SK-N-SH (cell line): ENCODE measurements at regions not wholly inside any gene's neighbourhood (a gene's known extent, or its start where the extent isn't known, plus 50 kb on each side); places are given as distances from the start of the nearest gene placed in this dataset.

Experiments used
- CTCF ChIA-PET: fragments of 300-600, 350-600 bp; formaldehyde crosslinking; extraction: SDS; loops from one replicate; lab custom pipeline; 2021; lab: Yijun Ruan, JAX
- POLR2A ChIA-PET: fragments of 350-600 bp; sonication (Branson Sonifier 250); formaldehyde crosslinking; extraction: SDS; loops from one replicate; lab custom pipeline; 2020; ENCODE audit warnings: antibody characterized with exemption, inconsistent platforms; lab: Yijun Ruan, JAX
- DNase-seq: peaks from one replicate; pipeline ENCODE4 v3.0.0; 2012
- H2AFZ ChIP-seq: fragments of 200-600 bp; sonication (generic); 2 replicates; pipeline ENCODE4 v1.8.1; 2016; ENCODE audit warnings: antibody characterized with exemption, mild to moderate bottlenecking, low read depth
- H3F3A ChIP-seq: fragments of 200-600 bp; sonication (generic); replicated peaks from 2 replicates; pipeline ENCODE3; 2016; ENCODE audit warnings: antibody characterized with exemption, mild to moderate bottlenecking; ENCODE audit not compliant: insufficient read depth
- H3K27ac ChIP-seq, 2 experiments: fragments of 200-500 bp in 1 of 2; fragments of 200-600 bp in 1 of 2; sonication (Bioruptor generic) in 1 of 2; sonication (generic), shearing (Covaris generic) in 1 of 2; 2 replicates each; pipeline versions ENCODE4 v1.5.1 to v1.6.1; 2014 to 2016; ENCODE audit warnings: low read depth in 2 of 2, inconsistent platforms in 1 of 2, low read length in 1 of 2, mild to moderate bottlenecking in 1 of 2, mixed read lengths in 1 of 2
- H3K27me3 ChIP-seq: fragments of 200-600 bp; sonication (generic), shearing (Covaris generic); 2 replicates; pipeline ENCODE4 v1.6.1; 2016; ENCODE audit warnings: mixed run types; ENCODE audit not compliant: insufficient read depth
- H3K36me3 ChIP-seq, 2 experiments: fragments of 200-500 bp in 1 of 2; fragments of 200-600 bp in 1 of 2; sonication (Bioruptor generic) in 1 of 2; sonication (generic) in 1 of 2; replicated peaks in 1 of 2; 2 replicates each; pipeline versions ENCODE3 to v1.5.1; 2014 to 2016; ENCODE audit warnings: low read length in 1 of 2, mild to moderate bottlenecking in 1 of 2; ENCODE audit not compliant: insufficient read depth in 2 of 2, control insufficient read depth in 1 of 2
- H3K4me1 ChIP-seq, 2 experiments: fragments of 200-500 bp in 1 of 2; fragments of 200-600 bp in 1 of 2; sonication (Bioruptor generic) in 1 of 2; sonication (generic), shearing (Covaris generic) in 1 of 2; 2 replicates each; pipeline versions ENCODE4 v1.5.1 to v1.6.1; 2014 to 2016; ENCODE audit warnings: low read depth in 1 of 2, low read length in 1 of 2, mixed run types in 1 of 2; ENCODE audit not compliant: insufficient read depth in 2 of 2, control insufficient read depth in 1 of 2
- H3K4me2 ChIP-seq: fragments of 200-600 bp; sonication (generic), shearing (Covaris generic); 2 replicates; pipeline ENCODE4 v1.6.1; 2017; ENCODE audit warnings: mixed run types
- H3K4me3 ChIP-seq, 2 experiments: fragments of 200-500 bp in 1 of 2; fragments of 200-600 bp in 1 of 2; sonication (Bioruptor generic) in 1 of 2; sonication (generic), shearing (Covaris generic) in 1 of 2; 2 replicates each; pipeline versions ENCODE4 v1.5.1 to v1.8.1; 2014 to 2016; ENCODE audit warnings: low read depth in 2 of 2, inconsistent platforms in 1 of 2, low read length in 1 of 2, mild to moderate bottlenecking in 1 of 2, mixed read lengths in 1 of 2, moderate library complexity in 1 of 2
- H3K79me2 ChIP-seq: fragments of 200-600 bp; sonication (generic); 2 replicates; pipeline ENCODE4 v1.8.1; 2017; ENCODE audit warnings: mild to moderate bottlenecking; ENCODE audit not compliant: insufficient read depth
- H3K9ac ChIP-seq: fragments of 200-600 bp; sonication (generic); 2 replicates; pipeline ENCODE4 v1.6.1; 2017; ENCODE audit warnings: mixed run types
- H3K9me2 ChIP-seq: fragments of 200-600 bp; sonication (generic); 2 replicates; pipeline ENCODE4 v1.6.1; 2017; ENCODE audit warnings: mixed run types
- H3K9me3 ChIP-seq: fragments of 200-600 bp; sonication (generic); 2 replicates; pipeline ENCODE4 v1.6.1; 2017; ENCODE audit warnings: mixed run types, mild to moderate bottlenecking, moderate library complexity
- H4K20me1 ChIP-seq: fragments of 200-600 bp; sonication (generic); 2 replicates; pipeline ENCODE4 v1.6.1; 2017; ENCODE audit warnings: mild to moderate bottlenecking, mixed run types; ENCODE audit not compliant: insufficient read depth
- CTCF ChIP-seq: fragments of 200-600 bp; sonication (generic); IDR thresholded peaks from 2 replicates; pipeline ENCODE4 v1.6.1; 2017; ENCODE audit warnings: antibody characterized with exemption, mild to moderate bottlenecking, moderate library complexity
- EZH2phosphoT487 ChIP-seq: fragments of 200-600 bp; sonication (generic); IDR thresholded peaks from 2 replicates; pipeline ENCODE4 v1.6.1; 2017; ENCODE audit warnings: low read depth, mixed run types, mild to moderate bottlenecking, antibody characterized with exemption, moderate library complexity, borderline replicate concordance
- FOSL2 ChIP-seq: IDR thresholded peaks from 2 replicates; pipeline ENCODE4 v1.4.0; 2012; ENCODE audit warnings: low read depth, mild to moderate bottlenecking, moderate library complexity, borderline replicate concordance
- FOXM1 ChIP-seq: IDR thresholded peaks from 2 replicates; pipeline ENCODE4 v1.4.0; 2012; ENCODE audit warnings: low read depth, mild to moderate bottlenecking
- GABPA ChIP-seq: IDR thresholded peaks from 2 replicates; pipeline ENCODE4 v1.4.0; 2012; ENCODE audit warnings: low read depth, mild to moderate bottlenecking
- GATA2 ChIP-seq: sonication (generic); formaldehyde crosslinking; IDR thresholded peaks from 2 replicates; pipeline ENCODE4 v1.5.0; 2020; ENCODE audit warnings: mild to moderate bottlenecking, missing genetic modification reagents
- MAX ChIP-seq: IDR thresholded peaks from 2 replicates; pipeline ENCODE4 v1.4.0; 2012; ENCODE audit warnings: low read depth
- MXI1 ChIP-seq: IDR thresholded peaks from 2 replicates; pipeline ENCODE4 v1.6.1; 2012; ENCODE audit warnings: mild to moderate bottlenecking, low read depth, low read length, improper control_type of control experiment
- PBX3 ChIP-seq: IDR thresholded peaks from 2 replicates; pipeline ENCODE4; 2012
- RCOR1 ChIP-seq: fragments of 150-350 bp; IDR thresholded peaks from 2 replicates; pipeline ENCODE4 v1.6.1; 2017; ENCODE audit warnings: antibody characterized with exemption, low read length
- RXRA ChIP-seq: IDR thresholded peaks from 2 replicates; pipeline ENCODE4 v1.4.0; 2012; ENCODE audit warnings: low read depth, mild to moderate bottlenecking, borderline replicate concordance
- TEAD4 ChIP-seq: IDR thresholded peaks from 2 replicates; pipeline ENCODE4 v1.4.0; 2012; ENCODE audit warnings: mild to moderate bottlenecking, borderline replicate concordance; ENCODE audit not compliant: insufficient read depth
- USF1 ChIP-seq: IDR thresholded peaks from 2 replicates; pipeline ENCODE4 v1.4.0; 2012; ENCODE audit warnings: low read depth, borderline replicate concordance
- USF2 ChIP-seq: fragments of 150-350 bp; IDR thresholded peaks from 2 replicates; pipeline ENCODE4 v1.6.1; 2017; ENCODE audit warnings: antibody characterized with exemption, low read length, low read depth, borderline replicate concordance
- ZBTB33 ChIP-seq: IDR thresholded peaks from 2 replicates; pipeline ENCODE4 v1.4.0; 2012; ENCODE audit warnings: low read depth, borderline replicate concordance
- WGBS: methylation state at CpG from one replicate; pipeline ENCODE4 v1.1.6; 2017; ENCODE audit warnings: low lambda C conversion rate; 5-methylcytosine and 5-hydroxymethylcytosine counted together

- ChIA-PET CTCF (interaction anchor here (1.0 kb wide), 1 partner anchor 19 kb away, joined by 3 read pairs; no protein-coding TSS in a partner anchor), POLR2A (no interaction called here)
Measured at GRCh38 chr1:244264163-244264562, 187.5 kb downstream of the ADSS2 start.

More at GRCh38 chr1:244264163-244264562, 187.5 kb downstream of the ADSS2 start:
- Histone ChIP-seq H3K79me2 (no peaks in the 10 kb centered on the region), H4K20me1 (no peaks in the 10 kb centered on the region), H3K27me3 (no peaks in the 10 kb centered on the region), H3K9me3 (0 out of 2 replicates have a peak, but pooled peaks cover 2% of the 10 kb centered on the region), H3K9ac (no peak overlapping the region), H3K4me3 (no peak overlapping the region), H3K36me3 (no peaks in the 10 kb centered on the region), H2AFZ (no peak overlapping the region), H3K4me2 (no peak overlapping the region), H3K27ac (no peak overlapping the region), H3K4me1 (no peaks in the 10 kb centered on the region), H3F3A (no peaks in the 10 kb centered on the region), H3K9me2 (no peaks in the 10 kb centered on the region)
- no peak for DNase-seq
- no peak for TF ChIP-seq CTCF
- TF ChIP-seq TEAD4 = no peak
- TF ChIP-seq ZBTB33 = no peak
- no peak for TF ChIP-seq FOXM1
- TF ChIP-seq RXRA = no peak
- TF ChIP-seq GATA2 (CRISPR knock-in tag) = no peak
- TF ChIP-seq GABPA = no peak
- TF ChIP-seq USF2 = no peak
- TF ChIP-seq PBX3 = no peak
- TF ChIP-seq RCOR1 = no peak
- no peak for TF ChIP-seq EZH2phosphoT487
- TF ChIP-seq MAX = no peak
- TF ChIP-seq USF1 = no peak
- no peak for TF ChIP-seq MXI1
- TF ChIP-seq FOSL2 = no peak
- WGBS = 93% methylated on average over 3 of the region's 3 CpGs
